ENCODE measurements at regions not wholly inside any gene's neighbourhood (a gene's known extent, or its start where the extent isn't known, plus 50 kb on each side); places are given as distances from the start of the nearest gene placed in this dataset.

GRCh38 chr2:238716585-238716984 lies 131.3 kb upstream of the TWIST2 start:
- Histone ChIP-seq H3K27ac (ENCODE audit: low read depth, low read length, poor library complexity, severe bottlenecking) (no peak overlapping the region), H3K4me1 (ENCODE audit: insufficient read depth, low read length, poor library complexity, severe bottlenecking) (no peaks in the 10 kb centered on the region), H3K4me2 (ENCODE audit: low read length) (no peak overlapping the region), H4K20me1 (ENCODE audit: insufficient read depth, low read length) (no peaks in the 10 kb centered on the region), H3K79me2 (ENCODE audit: insufficient read depth, low read depth, low read length) (no peaks in the 10 kb centered on the region), H3K9me3 (ENCODE audit: low read length) (no peaks in the 10 kb centered on the region), H3K9me2 (ENCODE audit: insufficient read depth, low read length) (no peaks in the 10 kb centered on the region), H3K4me3 (ENCODE audit: low read depth, low read length, poor library complexity, severe bottlenecking) (no peak overlapping the region), H3K36me3 (ENCODE audit: insufficient read depth, low read length) (no peaks in the 10 kb centered on the region), H2AFZ (ENCODE audit: low read length) (no peak overlapping the region)
- ChIA-PET POLR2A (no interaction called here), CTCF (ENCODE audit: unreplicated experiment) (no interaction called here)
- no peak for DNase-seq (ENCODE audit: low spot score)
- intact Hi-C loops (cut with micrococcal nuclease; ENCODE audit: unreplicated experiment) = no loop called here
- TF ChIP-seq CTCF (conservative IDR thresholded peaks at IDR 0.05; ENCODE audit: low read length) = no peak
- no peak for TF ChIP-seq EZH2phosphoT487 (IDR thresholded peaks at IDR 0.05; ENCODE audit: borderline replicate concordance, low read depth, low read length)
- no TSS peak for BruUV-seq (replicated peaks)

GRCh38 chr2:238717084-238717483 lies 130.8 kb upstream of the TWIST2 start:
- DNase-seq (ENCODE audit: low spot score) = no peak
- H3K9me3 ChIP-seq (ENCODE audit: low read length) = no peaks in the 10 kb centered on the region
- no peak overlapping the region for H3K4me3 ChIP-seq (ENCODE audit: low read depth, low read length, poor library complexity, severe bottlenecking)
- H3K27ac ChIP-seq (ENCODE audit: low read depth, low read length, poor library complexity, severe bottlenecking) = no peak overlapping the region
- H2AFZ ChIP-seq (ENCODE audit: low read length) = no peak overlapping the region
- ChIA-PET CTCF (ENCODE audit: unreplicated experiment) (no interaction called here), POLR2A (no interaction called here)
- H3K36me3 ChIP-seq (ENCODE audit: insufficient read depth, low read length) = no peaks in the 10 kb centered on the region
- no peaks in the 10 kb centered on the region for H4K20me1 ChIP-seq (ENCODE audit: insufficient read depth, low read length)
- H3K4me2 ChIP-seq (ENCODE audit: low read length) = no peak overlapping the region
- BruUV-seq (replicated peaks) = no TSS peak
- H3K79me2 ChIP-seq (ENCODE audit: insufficient read depth, low read depth, low read length) = no peaks in the 10 kb centered on the region
- H3K4me1 ChIP-seq (ENCODE audit: insufficient read depth, low read length, poor library complexity, severe bottlenecking) = no peaks in the 10 kb centered on the region
- intact Hi-C loops (cut with micrococcal nuclease; ENCODE audit: unreplicated experiment) = no loop called here
- no peak for TF ChIP-seq CTCF (conservative IDR thresholded peaks at IDR 0.05; ENCODE audit: low read length)
- TF ChIP-seq EZH2phosphoT487 (IDR thresholded peaks at IDR 0.05; ENCODE audit: borderline replicate concordance, low read depth, low read length) = no peak
- no peaks in the 10 kb centered on the region for H3K9me2 ChIP-seq (ENCODE audit: insufficient read depth, low read length)

GRCh38 chr2:238719641-238720040 lies 128.2 kb upstream of the TWIST2 start:
- H3K27ac ChIP-seq (ENCODE audit: low read depth, low read length, poor library complexity, severe bottlenecking) = no peak overlapping the region
- H3K4me2 ChIP-seq (ENCODE audit: low read length) = no peak overlapping the region
- DNase-seq (ENCODE audit: low spot score) = no peak
- H3K9me2 ChIP-seq (ENCODE audit: insufficient read depth, low read length) = no peaks in the 10 kb centered on the region
- H4K20me1 ChIP-seq (ENCODE audit: insufficient read depth, low read length) = no peaks in the 10 kb centered on the region
- intact Hi-C loops (cut with micrococcal nuclease; ENCODE audit: unreplicated experiment) = no loop called here
- no peaks in the 10 kb centered on the region for H3K4me1 ChIP-seq (ENCODE audit: insufficient read depth, low read length, poor library complexity, severe bottlenecking)
- POLR2A ChIA-PET = no interaction called here
- H3K4me3 ChIP-seq (ENCODE audit: low read depth, low read length, poor library complexity, severe bottlenecking) = no peak overlapping the region
- BruUV-seq (replicated peaks) = no TSS peak
- CTCF ChIA-PET (ENCODE audit: unreplicated experiment) = interaction anchor here (0.6 kb wide), 1 partner anchor 77 kb away, joined by 3 read pairs; no protein-coding TSS in a partner anchor
- H3K9me3 ChIP-seq (ENCODE audit: low read length) = no peaks in the 10 kb centered on the region
- H3K36me3 ChIP-seq (ENCODE audit: insufficient read depth, low read length) = no peaks in the 10 kb centered on the region
- no peak for TF ChIP-seq EZH2phosphoT487 (IDR thresholded peaks at IDR 0.05; ENCODE audit: borderline replicate concordance, low read depth, low read length)
- no peak for TF ChIP-seq CTCF (conservative IDR thresholded peaks at IDR 0.05; ENCODE audit: low read length)
- no peak overlapping the region for H2AFZ ChIP-seq (ENCODE audit: low read length)
- no peaks in the 10 kb centered on the region for H3K79me2 ChIP-seq (ENCODE audit: insufficient read depth, low read depth, low read length)

Measured in OCI-LY7 (cell line).